ENCODE measurements at regions not wholly inside any gene's neighbourhood (a gene's known extent, or its start where the extent isn't known, plus 50 kb on each side); places are given as distances from the start of the nearest gene placed in this dataset.

- DNase-seq (ENCODE audit: low spot score) = no peak
- no peak for TF ChIP-seq CTCF (IDR thresholded peaks at IDR 0.05; ENCODE audit: extremely low read depth, insufficient read depth, missing control alignments)
- in situ Hi-C loops (cut with MboI; ENCODE audit: low pct_unique_long_range_greater_than_20kb, low sequenced_read_pairs, unreplicated experiment) = no loop called here
Measured at GRCh38 chr13:62704875-62705274, 1289.2 kb upstream of the PCDH20 start.

GRCh38 chr13:62702502-62702901 lies 1286.9 kb upstream of the PCDH20 start:
- DNase-seq (ENCODE audit: low spot score) = no peak
- no peak for TF ChIP-seq CTCF (IDR thresholded peaks at IDR 0.05; ENCODE audit: extremely low read depth, insufficient read depth, missing control alignments)
- in situ Hi-C loops (cut with MboI; ENCODE audit: low pct_unique_long_range_greater_than_20kb, low sequenced_read_pairs, unreplicated experiment) = no loop called here

GRCh38 chr13:62697701-62698100 lies 1282.1 kb upstream of the PCDH20 start:
- in situ Hi-C loops (cut with MboI; ENCODE audit: low pct_unique_long_range_greater_than_20kb, low sequenced_read_pairs, unreplicated experiment) = no loop called here
- no peak for DNase-seq (ENCODE audit: low spot score)
- no peak for TF ChIP-seq CTCF (IDR thresholded peaks at IDR 0.05; ENCODE audit: extremely low read depth, insufficient read depth, missing control alignments)

- no peak for TF ChIP-seq CTCF (IDR thresholded peaks at IDR 0.05; ENCODE audit: extremely low read depth, insufficient read depth, missing control alignments)
- DNase-seq (ENCODE audit: low spot score) = no peak
- in situ Hi-C loops (cut with MboI; ENCODE audit: low pct_unique_long_range_greater_than_20kb, low sequenced_read_pairs, unreplicated experiment) = no loop called here
Measured at GRCh38 chr13:62696490-62696889, 1280.8 kb upstream of the PCDH20 start.

- in situ Hi-C loops (cut with MboI; ENCODE audit: low pct_unique_long_range_greater_than_20kb, low sequenced_read_pairs, unreplicated experiment) = no loop called here
- DNase-seq (ENCODE audit: low spot score) = no peak
- no peak for TF ChIP-seq CTCF (IDR thresholded peaks at IDR 0.05; ENCODE audit: extremely low read depth, insufficient read depth, missing control alignments)
Measured at GRCh38 chr13:62687732-62688131, 1272.1 kb upstream of the PCDH20 start.

- TF ChIP-seq CTCF (IDR thresholded peaks at IDR 0.05; ENCODE audit: extremely low read depth, insufficient read depth, missing control alignments) = no peak
- DNase-seq (ENCODE audit: low spot score) = no peak
- in situ Hi-C loops (cut with MboI; ENCODE audit: low pct_unique_long_range_greater_than_20kb, low sequenced_read_pairs, unreplicated experiment) = no loop called here
Measured at GRCh38 chr13:62684359-62684758, 1268.7 kb upstream of the PCDH20 start.

GRCh38 chr13:62682788-62683187 lies 1267.1 kb upstream of the PCDH20 start:
- in situ Hi-C loops (cut with MboI; ENCODE audit: low pct_unique_long_range_greater_than_20kb, low sequenced_read_pairs, unreplicated experiment) = no loop called here
- no peak for DNase-seq (ENCODE audit: low spot score)
- TF ChIP-seq CTCF (IDR thresholded peaks at IDR 0.05; ENCODE audit: extremely low read depth, insufficient read depth, missing control alignments) = no peak

Data from GM13977 (cell line).